ENCODE measurements at regions not wholly inside any gene's neighbourhood (a gene's known extent, or its start where the extent isn't known, plus 50 kb on each side); places are given as distances from the start of the nearest gene placed in this dataset.

GRCh38 chr4:130154901-130155300 lies 1058.9 kb downstream of the C4orf33 start:
- TF ChIP-seq CTCF (conservative IDR thresholded peaks at IDR 0.05; ENCODE audit: low read depth, low read length) (no peak), EZH2 (IDR thresholded peaks at IDR 0.05; ENCODE audit: borderline replicate concordance, low read depth, low read length, poor library complexity, severe bottlenecking) (no peak)
- BruUV-seq (replicated peaks), result no TSS peak
- Histone ChIP-seq H3K4me1 (ENCODE audit: insufficient read depth, low read length, poor library complexity, severe bottlenecking) (no peaks in the 10 kb centered on the region), H3K36me3 (ENCODE audit: insufficient read depth, low read length, poor library complexity, severe bottlenecking) (no peaks in the 10 kb centered on the region), H3K27me3 (replicated peaks; ENCODE audit: insufficient read depth, low read depth, low read length, poor library complexity) (no peaks in the 10 kb centered on the region), H3K9me3 (ENCODE audit: low read depth, low read length, poor library complexity, severe bottlenecking) (no peaks in the 10 kb centered on the region), H3K4me3 (ENCODE audit: low read depth, low read length, poor library complexity, severe bottlenecking) (no peak overlapping the region), H3K27ac (ENCODE audit: low read depth, low read length, poor library complexity, severe bottlenecking) (no peak overlapping the region)
- peak; percentile 3 for DNase-seq (ENCODE audit: low spot score)
- POLR2A ChIA-PET (ENCODE audit: low non-redundant PET), result no interaction called here
- CTCF ChIA-PET, result no interaction called here
- intact Hi-C loops (cut with micrococcal nuclease; ENCODE audit: unreplicated experiment), result no loop called here

GRCh38 chr4:130163701-130164100 lies 1067.7 kb downstream of the C4orf33 start:
- intact Hi-C loops (cut with micrococcal nuclease; ENCODE audit: unreplicated experiment), result no loop called here
- no TSS peak for BruUV-seq (replicated peaks)
- CTCF ChIA-PET, result no interaction called here

GRCh38 chr4:130165381-130165780 lies 1069.4 kb downstream of the C4orf33 start:
- DNase-seq (ENCODE audit: low spot score), result no peak
- H3K27me3 ChIP-seq (replicated peaks; ENCODE audit: insufficient read depth, low read depth, low read length, poor library complexity), result no peaks in the 10 kb centered on the region
- CTCF ChIA-PET, result no interaction called here
- intact Hi-C loops (cut with micrococcal nuclease; ENCODE audit: unreplicated experiment), result no loop called here
- no peak overlapping the region for H3K27ac ChIP-seq (ENCODE audit: low read depth, low read length, poor library complexity, severe bottlenecking)
- no peaks in the 10 kb centered on the region for H3K4me1 ChIP-seq (ENCODE audit: insufficient read depth, low read length, poor library complexity, severe bottlenecking)
- H3K9me3 ChIP-seq (ENCODE audit: low read depth, low read length, poor library complexity, severe bottlenecking), result no peaks in the 10 kb centered on the region
- H3K36me3 ChIP-seq (ENCODE audit: insufficient read depth, low read length, poor library complexity, severe bottlenecking), result no peaks in the 10 kb centered on the region
- no TSS peak for BruUV-seq (replicated peaks)
- H3K4me3 ChIP-seq (ENCODE audit: low read depth, low read length, poor library complexity, severe bottlenecking), result no peak overlapping the region
- POLR2A ChIA-PET (ENCODE audit: low non-redundant PET), result no interaction called here
- TF ChIP-seq EZH2 (IDR thresholded peaks at IDR 0.05; ENCODE audit: borderline replicate concordance, low read depth, low read length, poor library complexity, severe bottlenecking), result no peak
- no peak for TF ChIP-seq CTCF (conservative IDR thresholded peaks at IDR 0.05; ENCODE audit: low read depth, low read length)

More at GRCh38 chr4:130163701-130164100, 1067.7 kb downstream of the C4orf33 start:
- H3K9me3 ChIP-seq (ENCODE audit: low read depth, low read length, poor library complexity, severe bottlenecking), result no peaks in the 10 kb centered on the region
- no peak for TF ChIP-seq EZH2 (IDR thresholded peaks at IDR 0.05; ENCODE audit: borderline replicate concordance, low read depth, low read length, poor library complexity, severe bottlenecking)
- no peak for TF ChIP-seq CTCF (conservative IDR thresholded peaks at IDR 0.05; ENCODE audit: low read depth, low read length)
- POLR2A ChIA-PET (ENCODE audit: low non-redundant PET), result no interaction called here
- no peak overlapping the region for H3K4me3 ChIP-seq (ENCODE audit: low read depth, low read length, poor library complexity, severe bottlenecking)
- H3K36me3 ChIP-seq (ENCODE audit: insufficient read depth, low read length, poor library complexity, severe bottlenecking), result no peaks in the 10 kb centered on the region
- H3K4me1 ChIP-seq (ENCODE audit: insufficient read depth, low read length, poor library complexity, severe bottlenecking), result no peaks in the 10 kb centered on the region
- H3K27me3 ChIP-seq (replicated peaks; ENCODE audit: insufficient read depth, low read depth, low read length, poor library complexity), result no peaks in the 10 kb centered on the region
- H3K27ac ChIP-seq (ENCODE audit: low read depth, low read length, poor library complexity, severe bottlenecking), result no peak overlapping the region
- DNase-seq (ENCODE audit: low spot score), result no peak

Measured in A673 (cell line).